Upper lobe of left lung (tissue), 6 donors: ENCODE measurements at regions not wholly inside any gene's neighbourhood (a gene's known extent, or its start where the extent isn't known, plus 50 kb on each side); places are given as distances from the start of the nearest gene placed in this dataset.

ENCODE experiments used
- ATAC-seq, 2 donors: fragments of 200-7000 bp; cut with Tn5 transposase; one replicate each; pipeline ENCODE4 v1.9.1; 2022; ENCODE audit warnings: mild to moderate bottlenecking in 2 of 2, moderate library complexity in 2 of 2; ENCODE audit not compliant: low FRiP score in 2 of 2
- DNase-seq, 2 donors: peaks; one replicate each; pipeline ENCODE4 v3.0.0-alpha.2; 2019 to 2020
- H3K27ac ChIP-seq, 4 donors: fragments of 200-600 bp; sonication (generic); one replicate each; pipeline ENCODE4 v1.5.1; 2016 to 2019
- H3K27me3 ChIP-seq, 4 donors: fragments of 200-600 bp; sonication (generic); one replicate each; pipeline ENCODE4 v1.5.1; 2017 to 2019
- H3K36me3 ChIP-seq, 4 donors: fragments of 200-600 bp; sonication (generic); one replicate each; pipeline ENCODE4 v1.5.1; 2016 to 2019
- H3K4me1 ChIP-seq, 4 donors: fragments of 200-600 bp; sonication (generic); one replicate each; pipeline ENCODE4 v1.5.1; 2018 to 2019
- H3K4me3 ChIP-seq, 4 donors: fragments of 200-600 bp; sonication (generic); one replicate each; pipeline ENCODE4 v1.5.1; 2017 to 2019; ENCODE audit warnings: mild to moderate bottlenecking in 2 of 4, moderate library complexity in 1 of 4
- H3K9me3 ChIP-seq, 4 donors: fragments of 200-600 bp; sonication (generic); one replicate each; pipeline ENCODE4 v1.5.1; 2018 to 2019
- EP300 ChIP-seq, 4 donors: sonication (generic); formaldehyde crosslinking; IDR thresholded peaks; one replicate each; pipeline ENCODE4 v1.5.1; 2017; ENCODE audit warnings: antibody characterized with exemption in 4 of 4, control low read depth in 2 of 4
- POLR2A ChIP-seq, 4 donors: fragments of 450-650 bp; IDR thresholded peaks; one replicate each; pipeline ENCODE4 v1.5.1; 2016 to 2017; ENCODE audit warnings: antibody characterized with exemption in 4 of 4, mild to moderate bottlenecking in 2 of 4
- POLR2AphosphoS5 ChIP-seq, 2 donors: sonication (generic); formaldehyde crosslinking; IDR thresholded peaks; one replicate each; pipeline ENCODE4 v1.5.1; 2017; ENCODE audit warnings: antibody characterized with exemption in 2 of 2
- WGBS, 2 donors: methylation state at CpG; one replicate each; pipeline ENCODE4 v1.1.5; 2017 to 2018; 5-methylcytosine and 5-hydroxymethylcytosine counted together
- TF ChIP-seq, protein P1 (sequence below), 6 experiments: fragments of 450-650 bp in 4 of 6; fragments of 200-600 bp in 2 of 6; sonication (generic) in 2 of 6; IDR thresholded peaks; one replicate each; pipeline ENCODE4 v1.5.1; 2016 to 2019; ENCODE audit warnings: antibody characterized with exemption in 6 of 6
- donor health status: DM: no; HTN: no; CAD: no; lungs with moderate emphysema.
- donor health status: DM: no; HTN: yes; CAD: no; lungs with severe emphysema.

DNA sequence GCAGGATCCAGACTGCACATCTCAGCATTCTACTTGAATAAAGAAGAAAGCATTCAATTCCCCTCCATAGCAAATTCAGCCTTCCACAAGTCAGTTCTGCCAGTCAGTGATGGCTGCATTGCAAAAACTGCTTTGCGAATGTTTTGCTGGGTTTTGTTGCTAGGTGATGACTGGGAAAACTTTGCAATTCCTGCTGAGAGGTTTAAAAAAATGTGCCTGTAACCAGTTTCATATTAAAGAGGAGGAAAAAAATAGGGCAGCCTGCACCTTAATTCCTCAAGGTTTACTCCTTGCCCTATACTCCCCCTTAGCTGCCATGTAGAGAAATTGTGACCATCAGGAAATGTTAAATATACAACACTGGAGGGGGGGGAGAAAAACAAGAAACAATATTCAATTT lies 225.6 kb upstream of the ATP11B start:
- H3K27me3 ChIP-seq: no peaks in the 10 kb centered on the region
- no peaks in the 10 kb centered on the region for H3K36me3 ChIP-seq
- ATAC-seq (no peak), DNase-seq (no peak)
- no peaks in the 10 kb centered on the region for H3K4me1 ChIP-seq
- H3K9me3 ChIP-seq: no peaks in the 10 kb centered on the region
- H3K4me3 ChIP-seq: no peak overlapping the region
- no peak overlapping the region for H3K27ac ChIP-seq
- WGBS, 2 donors: 38 to 83% methylated on average over 1 of the region's 1 CpG
- TF ChIP-seq POLR2AphosphoS5 (IDR thresholded peaks at IDR 0.05) (no peak), EP300 (IDR thresholded peaks at IDR 0.05) (no peak), POLR2A (IDR thresholded peaks at IDR 0.05) (no peak)
- TF ChIP-seq, protein P1, sequence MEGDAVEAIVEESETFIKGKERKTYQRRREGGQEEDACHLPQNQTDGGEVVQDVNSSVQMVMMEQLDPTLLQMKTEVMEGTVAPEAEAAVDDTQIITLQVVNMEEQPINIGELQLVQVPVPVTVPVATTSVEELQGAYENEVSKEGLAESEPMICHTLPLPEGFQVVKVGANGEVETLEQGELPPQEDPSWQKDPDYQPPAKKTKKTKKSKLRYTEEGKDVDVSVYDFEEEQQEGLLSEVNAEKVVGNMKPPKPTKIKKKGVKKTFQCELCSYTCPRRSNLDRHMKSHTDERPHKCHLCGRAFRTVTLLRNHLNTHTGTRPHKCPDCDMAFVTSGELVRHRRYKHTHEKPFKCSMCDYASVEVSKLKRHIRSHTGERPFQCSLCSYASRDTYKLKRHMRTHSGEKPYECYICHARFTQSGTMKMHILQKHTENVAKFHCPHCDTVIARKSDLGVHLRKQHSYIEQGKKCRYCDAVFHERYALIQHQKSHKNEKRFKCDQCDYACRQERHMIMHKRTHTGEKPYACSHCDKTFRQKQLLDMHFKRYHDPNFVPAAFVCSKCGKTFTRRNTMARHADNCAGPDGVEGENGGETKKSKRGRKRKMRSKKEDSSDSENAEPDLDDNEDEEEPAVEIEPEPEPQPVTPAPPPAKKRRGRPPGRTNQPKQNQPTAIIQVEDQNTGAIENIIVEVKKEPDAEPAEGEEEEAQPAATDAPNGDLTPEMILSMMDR (IDR thresholded peaks at IDR 0.05): no peak

DNA sequence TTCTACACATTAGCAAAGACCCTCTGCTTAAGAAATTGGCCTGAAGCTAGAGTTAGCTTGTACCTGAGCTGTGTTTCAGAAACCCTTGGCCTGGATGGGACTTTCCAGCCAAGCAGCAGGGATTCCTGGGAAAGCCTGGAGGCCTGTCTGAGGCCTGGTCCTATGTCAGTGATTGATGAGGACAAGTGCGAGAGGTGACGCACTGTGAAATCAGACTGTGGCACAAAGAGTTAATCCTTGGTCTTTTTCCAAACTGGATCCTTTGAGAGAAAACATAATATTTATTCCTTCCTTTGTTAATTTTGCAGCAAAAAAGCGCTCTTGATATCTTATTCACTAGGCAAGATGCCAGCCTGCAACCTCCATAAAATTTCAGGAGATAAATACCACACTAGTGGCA lies 225.0 kb upstream of the ATP11B start:
- Histone ChIP-seq H3K27ac (no peak overlapping the region), H3K4me3 (no peak overlapping the region), H3K9me3 (no peaks in the 10 kb centered on the region), H3K36me3 (no peaks in the 10 kb centered on the region), H3K27me3 (no peaks in the 10 kb centered on the region), H3K4me1 (no peaks in the 10 kb centered on the region)
- DNase-seq: no peak
- TF ChIP-seq, protein P1 (IDR thresholded peaks at IDR 0.05): no peak
- no peak for TF ChIP-seq EP300 (IDR thresholded peaks at IDR 0.05)
- no peak for TF ChIP-seq POLR2AphosphoS5 (IDR thresholded peaks at IDR 0.05)
- no peak for TF ChIP-seq POLR2A (IDR thresholded peaks at IDR 0.05)
- no peak for ATAC-seq
- WGBS, 2 donors: 80 to 82% methylated on average over 3 of the region's 3 CpGs

DNA sequence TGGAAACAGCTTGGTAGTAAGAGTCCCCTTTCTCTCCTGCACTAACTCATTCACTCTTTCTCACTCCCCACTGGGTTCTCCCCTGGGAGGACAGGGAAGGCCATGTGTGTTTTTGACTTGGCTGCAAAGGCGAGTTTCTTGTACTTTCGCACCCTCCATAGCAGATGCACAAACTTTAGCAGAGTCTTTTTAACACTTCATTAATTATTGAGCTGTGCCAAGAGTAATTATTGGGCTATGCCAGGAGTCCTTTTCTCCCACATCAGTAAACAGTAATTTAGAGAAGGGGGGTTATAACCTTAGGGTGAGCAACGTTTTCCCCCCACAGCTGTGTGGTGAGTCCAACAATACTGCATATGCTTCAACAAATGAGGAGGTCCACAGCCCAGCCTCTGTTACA lies 224.4 kb upstream of the ATP11B start:
- H3K4me1 ChIP-seq: no peaks in the 10 kb centered on the region
- no peaks in the 10 kb centered on the region for H3K36me3 ChIP-seq
- H3K9me3 ChIP-seq: peaks cover 0 to 5% (median 0%) of the 10 kb centered on the region in 4 donors
- 59 to 64% methylated on average over 3 of the region's 3 CpGs for WGBS, 2 donors
- no peak overlapping the region for H3K27ac ChIP-seq
- DNase-seq (no peak), ATAC-seq (no peak)
- H3K4me3 ChIP-seq: no peak overlapping the region
- TF ChIP-seq, protein P1 (IDR thresholded peaks at IDR 0.05): no peak
- TF ChIP-seq POLR2AphosphoS5 (IDR thresholded peaks at IDR 0.05) (no peak), EP300 (IDR thresholded peaks at IDR 0.05) (no peak), POLR2A (IDR thresholded peaks at IDR 0.05) (no peak)
- no peaks in the 10 kb centered on the region for H3K27me3 ChIP-seq

DNA sequence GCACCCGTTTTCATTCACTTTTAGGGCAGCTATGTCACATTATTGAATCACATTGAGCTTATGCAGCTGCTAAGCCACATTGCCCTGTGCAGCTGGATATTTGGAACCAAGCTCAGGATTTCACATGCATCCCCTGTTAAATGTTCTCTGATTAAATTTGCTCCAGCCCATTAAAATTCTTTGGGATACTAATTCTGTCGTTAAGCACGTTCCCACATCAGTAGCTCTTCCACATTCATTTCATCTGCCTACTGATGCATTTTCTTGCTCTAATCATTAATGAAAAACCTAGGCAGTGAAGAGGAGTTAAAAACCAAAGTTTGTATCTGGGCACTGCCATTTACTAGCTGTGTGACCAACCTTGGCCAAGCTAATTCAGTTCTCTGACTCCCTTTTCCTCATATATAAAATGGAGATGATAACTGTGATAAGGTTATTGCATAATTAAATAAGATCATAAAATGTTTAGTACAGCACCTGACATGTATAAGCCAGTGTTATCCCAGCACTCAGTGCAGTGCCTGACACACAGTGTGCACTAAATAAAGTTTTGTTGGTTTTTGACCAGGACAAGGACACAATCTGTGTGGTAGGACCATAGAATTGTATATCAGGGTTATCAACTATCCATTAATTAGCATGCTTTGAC lies 222.2 kb upstream of the ATP11B start:
- TF ChIP-seq POLR2AphosphoS5 (IDR thresholded peaks at IDR 0.05) (no peak), POLR2A (IDR thresholded peaks at IDR 0.05) (no peak), EP300 (IDR thresholded peaks at IDR 0.05) (no peak)
- TF ChIP-seq, protein P1 (IDR thresholded peaks at IDR 0.05): no peak
- no peaks in the 10 kb centered on the region for H3K36me3 ChIP-seq
- 66 to 88% methylated on average over 3 of the region's 3 CpGs for WGBS, 2 donors
- H3K27me3 ChIP-seq: no peaks in the 10 kb centered on the region
- peaks cover 0 to 10% (median 0%) of the 10 kb centered on the region in 4 donors for H3K9me3 ChIP-seq
- H3K27ac ChIP-seq: no peak overlapping the region
- no peak overlapping the region for H3K4me3 ChIP-seq
- ATAC-seq (no peak), DNase-seq (no peak)
- no peaks in the 10 kb centered on the region for H3K4me1 ChIP-seq

DNA sequence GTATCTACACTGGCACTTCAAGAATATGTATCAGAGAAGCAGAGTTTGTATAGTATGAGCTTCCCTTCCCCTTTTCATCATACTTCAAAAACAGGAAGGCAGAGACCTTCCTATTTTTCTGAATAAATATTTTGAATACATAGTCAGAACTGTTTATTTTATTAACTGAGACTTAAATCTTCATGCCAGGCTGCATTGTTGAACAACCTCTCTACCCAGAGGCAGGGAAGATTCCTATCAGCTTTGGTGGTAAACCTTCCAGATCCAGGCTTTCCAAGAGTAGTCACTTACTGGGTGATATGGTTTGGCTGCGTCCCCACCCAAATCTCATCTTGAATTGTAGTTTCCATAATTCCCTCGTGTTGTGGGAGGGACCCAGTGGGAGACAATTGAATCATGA lies 217.4 kb upstream of the ATP11B start:
- no peak overlapping the region for H3K4me3 ChIP-seq
- H3K4me1 ChIP-seq: no peaks in the 10 kb centered on the region
- DNase-seq: no peak
- H3K36me3 ChIP-seq: no peaks in the 10 kb centered on the region
- 50 to 67% methylated on average over 2 of the region's 2 CpGs for WGBS, 2 donors
- TF ChIP-seq POLR2AphosphoS5 (IDR thresholded peaks at IDR 0.05) (no peak), EP300 (IDR thresholded peaks at IDR 0.05) (no peak), POLR2A (IDR thresholded peaks at IDR 0.05) (no peak)
- TF ChIP-seq, protein P1 (IDR thresholded peaks at IDR 0.05): no peak
- no peak for ATAC-seq
- no peak overlapping the region for H3K27ac ChIP-seq
- H3K9me3 ChIP-seq: peaks cover 0 to 10% (median 0%) of the 10 kb centered on the region in 4 donors
- H3K27me3 ChIP-seq: no peaks in the 10 kb centered on the region
